Hematopoietic multipotent progenitor cell treated with erythropoietin and hydrocortisone succinate and interleukin-3 and kit ligand, for 6 days (in vitro differentiated cells): ENCODE measurements at regions not wholly inside any gene's neighbourhood (a gene's known extent, or its start where the extent isn't known, plus 50 kb on each side); places are given as distances from the start of the nearest gene placed in this dataset.
A peak's percentile ranks its signal among the peaks of the same experiment; 100 is the strongest.
"Not testable (repeated sequence)": the region's sequence is repeated elsewhere in the genome, so short reads cannot be mapped to it uniquely, and the experiment has no call there.

ENCODE experiments used
- DNase-seq: peaks from one replicate; pipeline ENCODE4 v3.0.0-alpha.2; 2015

- no peak for DNase-seq
Observed at GRCh38 chr12:67716817-67717216, 68.3 kb downstream of the DYRK2 start.

- DNase-seq: not testable (repeated sequence)
Observed at GRCh38 chr12:67719303-67719702, 70.8 kb downstream of the DYRK2 start.

- DNase-seq: peak; percentile 16
Observed at GRCh38 chr12:67720351-67720856, 71.9 kb downstream of the DYRK2 start.

GRCh38 chr12:67721248-67721647, 72.7 kb downstream of the DYRK2 start:
- peak; percentile 51 for DNase-seq

GRCh38 chr12:67722296-67722695, 73.8 kb downstream of the DYRK2 start:
- DNase-seq: no peak

GRCh38 chr12:67726868-67727267, 78.3 kb downstream of the DYRK2 start:
- no peak for DNase-seq

- DNase-seq: no peak
Observed at GRCh38 chr12:67727702-67728666, 79.4 kb downstream of the DYRK2 start.

- no peak for DNase-seq
Observed at GRCh38 chr12:67732857-67733256, 84.3 kb downstream of the DYRK2 start.

GRCh38 chr12:67735868-67736267, 87.3 kb downstream of the DYRK2 start:
- no peak for DNase-seq

GRCh38 chr12:67740711-67741110, 92.2 kb downstream of the DYRK2 start:
- DNase-seq: no peak

GRCh38 chr12:67741270-67741669, 92.7 kb downstream of the DYRK2 start:
- DNase-seq: no peak

GRCh38 chr12:67742461-67742860, 93.9 kb downstream of the DYRK2 start:
- no peak for DNase-seq

- DNase-seq: no peak
Observed at GRCh38 chr12:67747869-67748742, 99.6 kb downstream of the DYRK2 start.

- no peak for DNase-seq
Observed at GRCh38 chr12:67748743-67749040, 100.1 kb downstream of the DYRK2 start.

GRCh38 chr12:67750513-67751183, 102.1 kb downstream of the DYRK2 start:
- DNase-seq: no peak

GRCh38 chr12:67751381-67751928, 102.9 kb downstream of the DYRK2 start:
- DNase-seq: no peak

GRCh38 chr12:67752226-67752732, 103.7 kb downstream of the DYRK2 start:
- DNase-seq: no peak

- no peak for DNase-seq
Observed at GRCh38 chr12:67754933-67755697, 106.6 kb downstream of the DYRK2 start.

- DNase-seq: no peak
Observed at GRCh38 chr12:67757651-67758050, 109.1 kb downstream of the DYRK2 start.

- no peak for DNase-seq
Observed at GRCh38 chr12:67758119-67758518, 109.6 kb downstream of the DYRK2 start.

- DNase-seq: no peak
Observed at GRCh38 chr12:67758521-67758920, 110.0 kb downstream of the DYRK2 start.

- DNase-seq: no peak
Observed at GRCh38 chr12:67759829-67760228, 111.3 kb downstream of the DYRK2 start.
